OCI-LY1 (cell line): ENCODE measurements at regions not wholly inside any gene's neighbourhood (a gene's known extent, or its start where the extent isn't known, plus 50 kb on each side); places are given as distances from the start of the nearest gene placed in this dataset.
A peak's percentile ranks its signal among the peaks of the same experiment; 100 is the strongest.

Experiments
- H2AFZ ChIP-seq: fragments of 200-600 bp; sonication (generic), shearing (Covaris generic); 2 replicates; pipeline ENCODE4 v1.6.0; 2014; ENCODE audit warnings: antibody characterized with exemption, mild to moderate bottlenecking, low read length
- H3F3A ChIP-seq: fragments of 200-600 bp; sonication (generic), shearing (Covaris generic); 2 replicates; pipeline ENCODE4 v1.6.0; 2014; ENCODE audit warnings: mild to moderate bottlenecking, antibody characterized with exemption, low read length, moderate library complexity; ENCODE audit not compliant: insufficient read depth
- H3K27ac ChIP-seq: fragments of 200-600 bp; sonication (generic); 2 replicates; pipeline ENCODE4 v1.5.1; 2014; ENCODE audit warnings: low read length, mixed run types, mild to moderate bottlenecking, low read depth; ENCODE audit not compliant: poor library complexity, severe bottlenecking
- H3K27me3 ChIP-seq: fragments of 200-600 bp; sonication (generic); 2 replicates; pipeline ENCODE4 v1.6.0; 2014; ENCODE audit warnings: antibody characterized with exemption, mild to moderate bottlenecking, low read length, moderate library complexity; ENCODE audit not compliant: insufficient read depth
- H3K36me3 ChIP-seq: fragments of 200-600 bp; sonication (generic); 2 replicates; pipeline ENCODE4 v1.6.1; 2014; ENCODE audit warnings: mild to moderate bottlenecking, antibody characterized with exemption, low read length, moderate library complexity, mixed read lengths; ENCODE audit not compliant: insufficient read depth
- H3K4me1 ChIP-seq: fragments of 200-600 bp; sonication (generic); 2 replicates; pipeline ENCODE4 v1.5.1; 2014; ENCODE audit warnings: mild to moderate bottlenecking, low read length, moderate library complexity; ENCODE audit not compliant: insufficient read depth, severe bottlenecking
- H3K4me2 ChIP-seq: fragments of 200-600 bp; sonication (generic), shearing (Covaris generic); 2 replicates; pipeline ENCODE4 v1.6.1; 2014; ENCODE audit warnings: low read length
- H3K4me3 ChIP-seq: fragments of 200-600 bp; sonication (generic); 2 replicates; pipeline ENCODE4 v1.5.1; 2014; ENCODE audit warnings: low read length, low read depth, mild to moderate bottlenecking, mixed read lengths; ENCODE audit not compliant: poor library complexity, severe bottlenecking
- H3K79me2 ChIP-seq: fragments of 200-600 bp; shearing (Covaris generic); 2 replicates; pipeline ENCODE4 v1.6.1; 2016; ENCODE audit warnings: mixed run types, low read length, mixed read lengths; ENCODE audit not compliant: insufficient read depth
- H3K9ac ChIP-seq: fragments of 200-600 bp; sonication (generic), shearing (Covaris generic); 2 replicates; pipeline ENCODE4 v1.6.1; 2014; ENCODE audit warnings: mild to moderate bottlenecking, low read length, mixed read lengths
- H3K9me2 ChIP-seq: fragments of 200-600 bp; sonication (generic), shearing (Covaris generic); 2 replicates; pipeline ENCODE4 v1.6.1; 2014; ENCODE audit warnings: low read depth, mild to moderate bottlenecking, low read length, mixed read lengths
- H3K9me3 ChIP-seq: fragments of 200-600 bp; shearing (Covaris generic); 2 replicates; pipeline ENCODE4 v1.6.1; 2014; ENCODE audit warnings: low read length, mixed read lengths
- H4K20me1 ChIP-seq: fragments of 200-600 bp; sonication (generic), shearing (Covaris generic); 2 replicates; pipeline ENCODE4 v1.6.0; 2016; ENCODE audit warnings: mild to moderate bottlenecking, low read length; ENCODE audit not compliant: insufficient read depth
- EZH2 ChIP-seq: fragments of 200-600 bp; sonication (generic), shearing (Covaris generic); IDR thresholded peaks from 2 replicates; pipeline ENCODE4 v1.8.0; 2017; ENCODE audit warnings: borderline replicate concordance, mixed run types, mild to moderate bottlenecking, antibody characterized with exemption, low read length, moderate library complexity, mixed read lengths
- TF ChIP-seq, protein P1 (sequence below): fragments of 200-600 bp; sonication (generic), shearing (Covaris generic); IDR thresholded peaks from 2 replicates; pipeline ENCODE4 v1.5.1; 2017; ENCODE audit warnings: mild to moderate bottlenecking, antibody characterized with exemption, low read length, moderate library complexity, mixed read lengths

DNA sequence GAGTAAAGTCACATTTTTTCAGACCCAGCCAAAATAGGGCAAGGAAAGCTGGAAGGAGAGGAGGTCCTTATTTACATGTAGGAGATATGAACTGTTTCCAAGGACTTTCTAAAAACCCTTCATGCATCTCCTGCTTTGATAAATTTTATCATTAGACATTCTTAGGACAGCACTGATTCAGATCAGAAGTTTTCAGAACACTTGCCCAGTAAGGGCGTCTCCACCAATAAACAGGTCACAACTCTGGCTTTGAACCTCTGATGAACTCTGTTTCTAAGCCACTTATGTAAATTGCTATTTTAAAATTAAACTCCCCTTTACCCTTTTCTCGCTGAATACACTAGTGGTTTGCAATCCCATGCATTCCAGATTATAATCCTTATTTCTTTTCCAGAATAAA is 505.3 kb upstream of the SLIT2 start:
- H3K9ac ChIP-seq: no peak overlapping the region
- H3K27me3 ChIP-seq: no peaks in the 10 kb centered on the region
- no peak overlapping the region for H3K4me3 ChIP-seq
- H2AFZ ChIP-seq: no peak overlapping the region
- H3K36me3 ChIP-seq: no peaks in the 10 kb centered on the region
- no peak overlapping the region for H3K4me2 ChIP-seq
- H3K9me3 ChIP-seq: no peaks in the 10 kb centered on the region
- no peaks in the 10 kb centered on the region for H3K79me2 ChIP-seq
- H3K4me1 ChIP-seq: no peaks in the 10 kb centered on the region
- TF ChIP-seq EZH2: no peak
- TF ChIP-seq, protein P1, sequence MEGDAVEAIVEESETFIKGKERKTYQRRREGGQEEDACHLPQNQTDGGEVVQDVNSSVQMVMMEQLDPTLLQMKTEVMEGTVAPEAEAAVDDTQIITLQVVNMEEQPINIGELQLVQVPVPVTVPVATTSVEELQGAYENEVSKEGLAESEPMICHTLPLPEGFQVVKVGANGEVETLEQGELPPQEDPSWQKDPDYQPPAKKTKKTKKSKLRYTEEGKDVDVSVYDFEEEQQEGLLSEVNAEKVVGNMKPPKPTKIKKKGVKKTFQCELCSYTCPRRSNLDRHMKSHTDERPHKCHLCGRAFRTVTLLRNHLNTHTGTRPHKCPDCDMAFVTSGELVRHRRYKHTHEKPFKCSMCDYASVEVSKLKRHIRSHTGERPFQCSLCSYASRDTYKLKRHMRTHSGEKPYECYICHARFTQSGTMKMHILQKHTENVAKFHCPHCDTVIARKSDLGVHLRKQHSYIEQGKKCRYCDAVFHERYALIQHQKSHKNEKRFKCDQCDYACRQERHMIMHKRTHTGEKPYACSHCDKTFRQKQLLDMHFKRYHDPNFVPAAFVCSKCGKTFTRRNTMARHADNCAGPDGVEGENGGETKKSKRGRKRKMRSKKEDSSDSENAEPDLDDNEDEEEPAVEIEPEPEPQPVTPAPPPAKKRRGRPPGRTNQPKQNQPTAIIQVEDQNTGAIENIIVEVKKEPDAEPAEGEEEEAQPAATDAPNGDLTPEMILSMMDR: no peak
- no peaks in the 10 kb centered on the region for H3K9me2 ChIP-seq
- H3K27ac ChIP-seq: no peak overlapping the region
- H3F3A ChIP-seq: no peaks in the 10 kb centered on the region
- H4K20me1 ChIP-seq: no peaks in the 10 kb centered on the region

DNA sequence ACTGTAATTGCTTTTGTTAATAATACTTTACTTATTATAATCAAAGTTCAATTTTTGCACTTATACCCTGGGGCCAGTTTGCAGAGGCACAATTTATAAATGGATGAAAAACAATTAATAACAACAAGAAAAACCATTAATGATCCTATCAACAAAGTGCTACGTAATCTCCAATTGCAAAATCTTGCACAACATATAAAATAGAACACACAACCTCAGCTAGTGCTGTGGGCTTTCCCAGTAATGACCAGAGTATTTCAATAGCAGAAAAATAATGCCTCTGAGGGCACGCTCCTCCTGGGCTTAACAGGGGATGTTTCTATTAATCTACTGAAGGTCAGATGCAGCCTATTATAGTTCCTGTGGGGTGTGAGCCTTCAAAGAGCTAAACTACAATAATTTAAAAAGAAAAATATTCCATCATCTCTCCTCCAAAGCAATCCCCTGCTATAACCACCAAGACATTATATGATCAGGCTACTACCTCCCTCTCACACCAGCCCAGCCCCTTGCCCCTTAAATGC is 508.5 kb upstream of the SLIT2 start:
- H3F3A ChIP-seq: no peaks in the 10 kb centered on the region
- no peaks in the 10 kb centered on the region for H3K9me3 ChIP-seq
- H3K27ac ChIP-seq: no peak overlapping the region
- H4K20me1 ChIP-seq: no peaks in the 10 kb centered on the region
- no peak overlapping the region for H3K4me2 ChIP-seq
- TF ChIP-seq, protein P1: no peak
- TF ChIP-seq EZH2: no peak
- H3K36me3 ChIP-seq: no peaks in the 10 kb centered on the region
- H3K27me3 ChIP-seq: no peaks in the 10 kb centered on the region
- no peak overlapping the region for H2AFZ ChIP-seq
- H3K4me3 ChIP-seq: no peak overlapping the region
- peaks cover 16% of the 10 kb centered on the region for H3K4me1 ChIP-seq
- H3K9ac ChIP-seq: no peak overlapping the region
- no peaks in the 10 kb centered on the region for H3K79me2 ChIP-seq
- H3K9me2 ChIP-seq: no peaks in the 10 kb centered on the region

- Histone ChIP-seq H3K79me2 (no peaks in the 10 kb centered on the region), H3K27ac (peak overlapping the region; percentile 68), H2AFZ (peak overlapping the region; percentile 83; the same call in 1 of the 2 replicates), H3K9me2 (no peaks in the 10 kb centered on the region), H3F3A (no peaks in the 10 kb centered on the region), H3K9ac (no peak overlapping the region), H3K9me3 (no peaks in the 10 kb centered on the region), H3K4me3 (peak overlapping the region; percentile 29), H3K36me3 (no peaks in the 10 kb centered on the region), H3K27me3 (no peaks in the 10 kb centered on the region), H3K4me2 (peak overlapping the region; percentile 50), H4K20me1 (no peaks in the 10 kb centered on the region), H3K4me1 (peaks cover 23% of the 10 kb centered on the region)
- TF ChIP-seq, protein P1: no peak
- no peak for TF ChIP-seq EZH2
These were observed 512.5 kb upstream of the SLIT2 start for GRCh38 chr4:19739101-19739651.
